ENCODE measurements at regions not wholly inside any gene's neighbourhood (a gene's known extent, or its start where the extent isn't known, plus 50 kb on each side); places are given as distances from the start of the nearest gene placed in this dataset.

GRCh38 chr3:181455276-181455675, 256.4 kb upstream of the SOX2 start:
- Histone ChIP-seq H3K4me2 (peak overlapping the region; percentile 55; the same call in 1 of the 2 replicates), H3K36me3 (ENCODE audit: insufficient read depth) (no peaks in the 10 kb centered on the region), H3K27me3 (ENCODE audit: insufficient read depth) (no peaks in the 10 kb centered on the region), H3K4me3 (no peak overlapping the region), H3K9me2 (ENCODE audit: insufficient read depth) (0 out of 2 replicates have a peak, but pooled peaks cover 3% of the 10 kb centered on the region), H4K20me1 (replicated peaks; ENCODE audit: insufficient read depth) (no peaks in the 10 kb centered on the region), H2AFZ (no peak overlapping the region), H3K4me1 (ENCODE audit: insufficient read depth) (peaks cover 45% of the 10 kb centered on the region), H3K79me2 (replicated peaks; ENCODE audit: insufficient read depth) (no peaks in the 10 kb centered on the region), H3F3A (replicated peaks; ENCODE audit: low read depth) (no peaks in the 10 kb centered on the region), H3K27ac (ENCODE audit: low read depth) (0 out of 2 replicates have a peak overlapping the region, but pooled peaks have one; percentile 2)
- Mint-ChIP-seq H3K36me3 (ENCODE audit: low read depth) (no peaks in the 10 kb centered on the region), H3K4me3 (no peak overlapping the region), H3K9me3 (no peaks in the 10 kb centered on the region), H3K27ac (no peak overlapping the region; the same call in 1 of the 2 replicates), H3K4me1 (peaks cover 23% of the 10 kb centered on the region), H3K27me3 (ENCODE audit: insufficient read depth, low read depth, poor library complexity) (no peaks in the 10 kb centered on the region)
- no peak for ATAC-seq
- no peak for TF ChIP-seq NANOG (IDR thresholded peaks at IDR 0.05; ENCODE audit: borderline replicate concordance)
- TF ChIP-seq STAT1 (IDR thresholded peaks at IDR 0.05; ENCODE audit: unreplicated experiment): no peak
- no peak for TF ChIP-seq CREB1 (CRISPR knock-in tag; IDR thresholded peaks at IDR 0.05; ENCODE audit: low read depth)
- no peak for TF ChIP-seq REST (IDR thresholded peaks at IDR 0.05; ENCODE audit: unreplicated experiment)
- no peak for TF ChIP-seq ZNF462 (CRISPR knock-in tag; IDR thresholded peaks at IDR 0.05)
- no peak for TF ChIP-seq EZH2 (IDR thresholded peaks at IDR 0.05; ENCODE audit: low read depth, unreplicated experiment)
- no peak for TF ChIP-seq ZNF331 (CRISPR knock-in tag; IDR thresholded peaks at IDR 0.05; ENCODE audit: low read depth)
- no peak for TF ChIP-seq ETS1 (IDR thresholded peaks at IDR 0.05)
- DNase-seq (ENCODE audit: low spot score): no peak

Measured in GM23338 (cell line).